ENCODE measurements at regions not wholly inside any gene's neighbourhood (a gene's known extent, or its start where the extent isn't known, plus 50 kb on each side); places are given as distances from the start of the nearest gene placed in this dataset.

DNA sequence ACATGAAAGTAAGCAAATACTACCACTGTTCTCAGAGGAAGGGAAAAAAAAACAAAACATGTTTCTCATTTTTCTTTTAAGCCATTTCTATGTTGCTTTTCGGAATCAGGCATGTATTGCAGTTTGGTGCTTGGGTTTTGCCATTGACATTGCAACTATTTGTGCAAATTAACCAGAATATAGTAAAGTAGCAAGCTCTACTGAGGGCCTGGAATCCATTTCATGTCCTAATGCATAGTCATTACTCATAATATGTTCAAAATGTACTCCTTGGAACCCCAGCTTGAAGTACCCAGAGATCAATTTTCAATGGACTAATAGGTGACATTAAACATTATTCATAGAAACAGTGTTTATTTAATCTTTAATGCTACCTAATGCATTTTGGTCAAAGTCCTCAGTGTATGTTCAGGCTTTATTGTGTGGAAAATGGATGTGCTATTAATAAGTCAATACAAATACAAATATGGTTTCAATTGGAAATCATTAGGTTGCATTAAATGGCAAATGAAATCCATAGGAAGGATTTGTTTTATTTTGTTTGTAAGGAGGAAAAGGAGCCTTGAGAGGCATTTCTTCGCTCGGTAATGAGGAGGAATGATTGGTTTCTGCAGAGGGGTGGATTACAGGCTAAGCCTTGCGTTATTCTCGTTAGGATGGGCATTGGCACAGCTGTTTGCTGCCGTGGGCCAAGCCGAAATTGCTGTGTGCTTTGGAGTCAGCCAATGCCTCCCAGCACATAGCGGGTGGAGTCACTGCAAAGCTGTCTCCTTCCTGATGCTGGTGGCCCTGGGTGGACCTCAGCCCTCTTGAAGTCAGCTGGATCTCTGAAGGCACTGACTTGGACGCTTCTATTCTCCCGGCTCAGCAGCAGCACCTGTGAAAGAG is 56.4 kb downstream of the MYCN start:
- TF ChIP-seq, protein P1, sequence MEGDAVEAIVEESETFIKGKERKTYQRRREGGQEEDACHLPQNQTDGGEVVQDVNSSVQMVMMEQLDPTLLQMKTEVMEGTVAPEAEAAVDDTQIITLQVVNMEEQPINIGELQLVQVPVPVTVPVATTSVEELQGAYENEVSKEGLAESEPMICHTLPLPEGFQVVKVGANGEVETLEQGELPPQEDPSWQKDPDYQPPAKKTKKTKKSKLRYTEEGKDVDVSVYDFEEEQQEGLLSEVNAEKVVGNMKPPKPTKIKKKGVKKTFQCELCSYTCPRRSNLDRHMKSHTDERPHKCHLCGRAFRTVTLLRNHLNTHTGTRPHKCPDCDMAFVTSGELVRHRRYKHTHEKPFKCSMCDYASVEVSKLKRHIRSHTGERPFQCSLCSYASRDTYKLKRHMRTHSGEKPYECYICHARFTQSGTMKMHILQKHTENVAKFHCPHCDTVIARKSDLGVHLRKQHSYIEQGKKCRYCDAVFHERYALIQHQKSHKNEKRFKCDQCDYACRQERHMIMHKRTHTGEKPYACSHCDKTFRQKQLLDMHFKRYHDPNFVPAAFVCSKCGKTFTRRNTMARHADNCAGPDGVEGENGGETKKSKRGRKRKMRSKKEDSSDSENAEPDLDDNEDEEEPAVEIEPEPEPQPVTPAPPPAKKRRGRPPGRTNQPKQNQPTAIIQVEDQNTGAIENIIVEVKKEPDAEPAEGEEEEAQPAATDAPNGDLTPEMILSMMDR (IDR thresholded peaks at IDR 0.05; ENCODE audit: low read depth, low read length), result no peak
- TF ChIP-seq POLR2A (IDR thresholded peaks at IDR 0.05; ENCODE audit: extremely low read depth, insufficient read length) (no peak), MYC (IDR thresholded peaks at IDR 0.05; ENCODE audit: low read depth, low read length) (no peak)

Measured in NB4 (cell line).